Smooth muscle cell (in vitro differentiated cells): ENCODE measurements at regions not wholly inside any gene's neighbourhood (a gene's known extent, or its start where the extent isn't known, plus 50 kb on each side); places are given as distances from the start of the nearest gene placed in this dataset.

Experiments used
- DNase-seq: peaks from one replicate; lab custom pipeline; 2025; ENCODE audit not compliant: unreplicated experiment; lab: John Stamatoyannopoulos, UW
- H2AFZ ChIP-seq: fragments of 200-600 bp; sonication (generic); 2 replicates; pipeline ENCODE4 v1.6.0; 2016; ENCODE audit warnings: antibody characterized with exemption, low read depth, mild to moderate bottlenecking
- H3F3A ChIP-seq: fragments of 200-600 bp; sonication (generic); 2 replicates; pipeline ENCODE4 v1.6.0; 2017; ENCODE audit warnings: antibody characterized with exemption, low read depth
- H3K27ac ChIP-seq: fragments of 200-600 bp; sonication (generic); 2 replicates; pipeline ENCODE4 v1.5.1; 2016; ENCODE audit warnings: low read depth, mild to moderate bottlenecking
- H3K27me3 ChIP-seq: fragments of 200-600 bp; sonication (generic); 2 replicates; pipeline ENCODE4 v1.6.1; 2016; ENCODE audit warnings: low read depth, mild to moderate bottlenecking
- H3K36me3 ChIP-seq: fragments of 200-600 bp; sonication (generic); 2 replicates; pipeline ENCODE4 v1.5.1; 2016; ENCODE audit warnings: low read depth
- H3K4me1 ChIP-seq: fragments of 200-600 bp; sonication (generic); 2 replicates; pipeline ENCODE4 v1.5.1; 2016; ENCODE audit warnings: low read depth
- H3K4me2 ChIP-seq: fragments of 200-600 bp; sonication (generic); 2 replicates; pipeline ENCODE4 v1.6.0; 2016; ENCODE audit warnings: mild to moderate bottlenecking
- H3K4me3 ChIP-seq: fragments of 200-600 bp; sonication (generic); 2 replicates; pipeline ENCODE4 v1.5.1; 2016; ENCODE audit warnings: mild to moderate bottlenecking
- H3K79me2 ChIP-seq: fragments of 200-600 bp; sonication (generic); 2 replicates; pipeline ENCODE4 v1.6.0; 2016; ENCODE audit warnings: low read depth, mild to moderate bottlenecking
- H3K9ac ChIP-seq: fragments of 200-600 bp; sonication (generic); 2 replicates; pipeline ENCODE4 v1.6.0; 2016; ENCODE audit warnings: low read depth
- H3K9me3 ChIP-seq: fragments of 200-600 bp; sonication (generic); replicated peaks from 2 replicates; pipeline ENCODE4 v1.5.1; 2016; ENCODE audit warnings: low read depth
- H4K20me1 ChIP-seq: fragments of 200-600 bp; sonication (generic); 2 replicates; pipeline ENCODE4 v1.6.0; 2016; ENCODE audit warnings: low read depth
- CTCF ChIP-seq: fragments of 200-600 bp; sonication (generic); IDR thresholded peaks from 2 replicates; pipeline ENCODE4 v1.5.1; 2017; ENCODE audit warnings: borderline replicate concordance, mild to moderate bottlenecking, antibody characterized with exemption; ENCODE audit not compliant: insufficient read depth, poor library complexity, severe bottlenecking
- WGBS: methylation state at CpG from one replicate; pipeline ENCODE4 v1.1.7; 2016; ENCODE audit warnings: low lambda C conversion rate; 5-methylcytosine and 5-hydroxymethylcytosine counted together

- H3K4me3 ChIP-seq: no peak overlapping the region
- H3K4me2 ChIP-seq: no peak overlapping the region
- no peaks in the 10 kb centered on the region for H3F3A ChIP-seq
- WGBS: 47% methylated on average over 1 of the region's 1 CpG
- H3K4me1 ChIP-seq: no peaks in the 10 kb centered on the region
- H3K27ac ChIP-seq: no peak overlapping the region
- no peak overlapping the region for H2AFZ ChIP-seq
- no peaks in the 10 kb centered on the region for H3K79me2 ChIP-seq
- H3K9me3 ChIP-seq: no peaks in the 10 kb centered on the region
- DNase-seq: no peak
- no peak overlapping the region for H3K9ac ChIP-seq
- no peaks in the 10 kb centered on the region for H3K27me3 ChIP-seq
- H3K36me3 ChIP-seq: no peaks in the 10 kb centered on the region
- no peak for TF ChIP-seq CTCF
- H4K20me1 ChIP-seq: no peaks in the 10 kb centered on the region
Observed at GRCh38 chr2:234725528-234726264, 226.1 kb upstream of the SH3BP4 start.

DNA sequence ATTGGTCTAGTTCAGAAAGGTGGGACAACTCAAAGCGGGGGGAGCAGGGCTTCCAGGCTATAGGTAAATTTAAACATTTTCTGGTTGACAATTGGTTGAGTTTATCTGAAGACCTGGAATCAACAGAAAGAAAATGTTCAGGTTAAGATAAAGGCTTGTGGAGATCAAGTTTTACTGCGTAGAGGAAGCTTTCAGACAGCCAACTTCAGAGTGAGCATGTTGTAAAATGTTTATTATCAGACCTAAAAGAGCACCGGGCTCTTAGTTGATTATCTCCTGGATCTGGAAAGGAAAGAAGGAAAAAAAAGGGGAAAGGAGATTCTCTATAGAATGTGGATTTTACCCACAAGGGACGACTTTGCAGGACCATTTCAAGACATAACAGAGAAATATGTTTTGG lies 227.0 kb upstream of the SH3BP4 start:
- DNase-seq: no peak
- Histone ChIP-seq H3K27me3 (no peaks in the 10 kb centered on the region), H2AFZ (no peak overlapping the region), H3K9ac (no peak overlapping the region), H4K20me1 (no peaks in the 10 kb centered on the region), H3K4me2 (no peak overlapping the region), H3K36me3 (no peaks in the 10 kb centered on the region), H3K27ac (no peak overlapping the region), H3F3A (no peaks in the 10 kb centered on the region), H3K4me3 (no peak overlapping the region), H3K4me1 (no peaks in the 10 kb centered on the region), H3K9me3 (no peaks in the 10 kb centered on the region), H3K79me2 (no peaks in the 10 kb centered on the region)
- TF ChIP-seq CTCF: no peak
- WGBS: 36% methylated on average over 4 of the region's 4 CpGs

- no peaks in the 10 kb centered on the region for H3K4me1 ChIP-seq
- WGBS: 86% methylated on average over 6 of the region's 6 CpGs
- no peak overlapping the region for H3K9ac ChIP-seq
- no peak overlapping the region for H3K27ac ChIP-seq
- no peaks in the 10 kb centered on the region for H4K20me1 ChIP-seq
- H3K36me3 ChIP-seq: no peaks in the 10 kb centered on the region
- no peak for TF ChIP-seq CTCF
- no peaks in the 10 kb centered on the region for H3F3A ChIP-seq
- no peaks in the 10 kb centered on the region for H3K79me2 ChIP-seq
- H2AFZ ChIP-seq: no peak overlapping the region
- H3K9me3 ChIP-seq: no peaks in the 10 kb centered on the region
- no peaks in the 10 kb centered on the region for H3K27me3 ChIP-seq
- no peak overlapping the region for H3K4me3 ChIP-seq
- DNase-seq: no peak
- H3K4me2 ChIP-seq: no peak overlapping the region
Observed at GRCh38 chr2:234723400-234723799, 226.5 kb upstream of the ARL4C start.

GRCh38 chr2:234722176-234722575 lies 225.3 kb upstream of the ARL4C start:
- H3K36me3 ChIP-seq: no peaks in the 10 kb centered on the region
- TF ChIP-seq CTCF: no peak

More at GRCh38 chr2:234722176-234722575, 225.3 kb upstream of the ARL4C start:
- Histone ChIP-seq H3K9me3 (no peaks in the 10 kb centered on the region), H3K4me3 (no peak overlapping the region), H3F3A (no peaks in the 10 kb centered on the region), H3K4me1 (no peaks in the 10 kb centered on the region), H3K27me3 (no peaks in the 10 kb centered on the region), H3K4me2 (no peak overlapping the region), H4K20me1 (no peaks in the 10 kb centered on the region), H3K79me2 (no peaks in the 10 kb centered on the region), H3K9ac (no peak overlapping the region), H2AFZ (no peak overlapping the region), H3K27ac (no peak overlapping the region)
- DNase-seq: no peak
